Ishikawa (cell line): ENCODE measurements at regions not wholly inside any gene's neighbourhood (a gene's known extent, or its start where the extent isn't known, plus 50 kb on each side); places are given as distances from the start of the nearest gene placed in this dataset.

Experiments used
- CEBPB ChIP-seq: IDR thresholded peaks from 2 replicates; pipeline ENCODE4 v1.6.1; 2012
- CREB1 ChIP-seq: IDR thresholded peaks from 2 replicates; pipeline ENCODE4 v1.6.1; 2012; ENCODE audit warnings: low read depth
- EGR1 ChIP-seq: IDR thresholded peaks from 2 replicates; pipeline ENCODE4 v1.6.1; 2012
- EP300 ChIP-seq: IDR thresholded peaks from 2 replicates; pipeline ENCODE4 v1.6.1; 2012; ENCODE audit warnings: borderline replicate concordance
- FOXM1 ChIP-seq: IDR thresholded peaks from 2 replicates; pipeline ENCODE4 v1.6.1; 2012; ENCODE audit warnings: low read depth, borderline replicate concordance
- NFIC ChIP-seq: IDR thresholded peaks from 2 replicates; pipeline ENCODE4 v1.6.1; 2012
- RAD21 ChIP-seq: IDR thresholded peaks from 2 replicates; pipeline ENCODE4 v1.6.1; 2012; ENCODE audit warnings: low read depth
- TAF1 ChIP-seq: IDR thresholded peaks from 2 replicates; pipeline ENCODE4 v1.6.1; 2012; ENCODE audit warnings: low read depth, mild to moderate bottlenecking
- TCF12 ChIP-seq: IDR thresholded peaks from 2 replicates; pipeline ENCODE4 v1.6.1; 2012; ENCODE audit warnings: low read depth
- TEAD4 ChIP-seq: IDR thresholded peaks from 2 replicates; pipeline ENCODE4 v1.6.1; 2012
- YY1 ChIP-seq: IDR thresholded peaks from 2 replicates; pipeline ENCODE4 v1.6.1; 2012; ENCODE audit warnings: low read depth
- ZBTB7A ChIP-seq: IDR thresholded peaks from 2 replicates; pipeline ENCODE4 v1.6.1; 2012; ENCODE audit warnings: low read depth
- TF ChIP-seq, protein P1 (sequence below): IDR thresholded peaks from 2 replicates; pipeline ENCODE4 v1.6.1; 2012
- TF ChIP-seq, protein P2 (sequence below): IDR thresholded peaks from 2 replicates; pipeline ENCODE4 v1.6.1; 2012
- TF ChIP-seq, protein P3 (sequence below): IDR thresholded peaks from 2 replicates; pipeline ENCODE4 v1.6.1; 2012; ENCODE audit warnings: low read depth, mild to moderate bottlenecking

DNA sequence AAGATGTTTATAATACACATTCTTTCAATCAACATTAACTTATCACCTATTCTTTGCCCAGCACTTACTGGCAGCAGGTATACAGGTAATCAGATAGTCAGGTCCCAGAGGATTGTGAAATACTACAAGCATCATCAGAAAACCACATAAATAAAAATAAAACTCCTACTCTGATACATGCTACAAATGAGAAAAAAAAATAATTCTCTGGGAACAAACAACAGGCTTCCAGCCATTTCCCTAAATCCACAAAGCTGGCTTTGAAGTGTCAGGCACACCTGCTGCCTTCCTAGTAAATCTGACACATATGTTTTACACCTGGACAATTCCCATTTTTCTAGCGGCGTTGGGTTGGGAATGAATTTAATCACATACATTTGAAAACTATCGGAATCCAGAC lies 384.5 kb upstream of the CDH4 start:
- no peak for TF ChIP-seq ZBTB7A
- no peak for TF ChIP-seq FOXM1

DNA sequence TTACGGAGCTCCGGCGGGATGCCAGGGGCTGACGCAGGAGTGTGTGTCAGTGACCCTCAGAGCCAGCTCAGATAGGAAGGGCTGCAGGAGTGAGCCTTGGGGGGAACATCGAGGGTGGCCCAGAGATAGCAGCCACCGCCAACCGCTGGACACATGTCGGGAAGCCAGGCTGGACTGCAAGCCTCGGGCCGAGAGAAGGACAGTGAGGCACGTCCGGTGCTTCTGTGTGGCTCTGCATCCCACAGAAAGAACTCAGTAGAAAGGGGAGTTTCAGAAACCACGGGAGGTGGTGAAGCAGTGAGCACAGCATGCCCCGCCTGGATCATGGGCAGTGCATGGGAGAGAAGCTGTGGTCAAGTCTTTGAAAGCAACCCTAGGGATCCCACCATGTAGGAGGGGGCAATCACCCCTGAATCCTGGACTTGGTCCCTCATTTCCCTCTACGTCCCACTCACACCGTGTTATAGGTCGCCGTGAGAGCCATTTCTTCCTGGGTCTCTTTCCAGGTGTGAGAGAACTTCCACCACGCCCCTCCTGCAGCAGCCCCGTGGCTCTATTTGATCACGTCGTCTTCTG lies 383.7 kb upstream of the CDH4 start:
- TF ChIP-seq, protein P1, sequence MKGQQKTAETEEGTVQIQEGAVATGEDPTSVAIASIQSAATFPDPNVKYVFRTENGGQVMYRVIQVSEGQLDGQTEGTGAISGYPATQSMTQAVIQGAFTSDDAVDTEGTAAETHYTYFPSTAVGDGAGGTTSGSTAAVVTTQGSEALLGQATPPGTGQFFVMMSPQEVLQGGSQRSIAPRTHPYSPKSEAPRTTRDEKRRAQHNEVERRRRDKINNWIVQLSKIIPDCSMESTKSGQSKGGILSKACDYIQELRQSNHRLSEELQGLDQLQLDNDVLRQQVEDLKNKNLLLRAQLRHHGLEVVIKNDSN = no peak
- TF ChIP-seq NFIC (no peak), EP300 (no peak), CREB1 (no peak), RAD21 (no peak), TAF1 (no peak), TEAD4 (no peak), TCF12 (no peak), ZBTB7A (no peak), CEBPB (no peak)
- TF ChIP-seq, protein P2, sequence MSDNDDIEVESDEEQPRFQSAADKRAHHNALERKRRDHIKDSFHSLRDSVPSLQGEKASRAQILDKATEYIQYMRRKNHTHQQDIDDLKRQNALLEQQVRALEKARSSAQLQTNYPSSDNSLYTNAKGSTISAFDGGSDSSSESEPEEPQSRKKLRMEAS = no peak

DNA sequence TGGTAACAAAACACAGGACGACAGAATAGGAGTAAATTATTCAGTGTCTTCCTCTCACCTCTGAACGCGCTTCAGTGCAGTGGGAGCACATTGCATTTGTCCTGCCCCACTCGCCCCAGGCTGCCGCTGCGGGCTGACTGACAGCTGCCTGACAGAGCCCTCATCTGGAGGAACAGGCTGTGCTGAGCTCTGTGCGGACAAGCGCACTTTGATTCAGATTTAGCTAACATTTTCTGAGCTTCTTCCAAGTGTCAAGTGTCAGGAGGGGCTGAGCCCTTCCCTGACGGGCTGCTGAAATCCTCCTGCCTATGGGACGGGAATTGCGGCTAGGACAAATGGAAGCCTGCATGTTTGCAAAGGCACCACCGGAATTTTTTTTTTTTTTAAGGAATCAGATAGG lies 383.0 kb upstream of the CDH4 start:
- TF ChIP-seq, protein P3, sequence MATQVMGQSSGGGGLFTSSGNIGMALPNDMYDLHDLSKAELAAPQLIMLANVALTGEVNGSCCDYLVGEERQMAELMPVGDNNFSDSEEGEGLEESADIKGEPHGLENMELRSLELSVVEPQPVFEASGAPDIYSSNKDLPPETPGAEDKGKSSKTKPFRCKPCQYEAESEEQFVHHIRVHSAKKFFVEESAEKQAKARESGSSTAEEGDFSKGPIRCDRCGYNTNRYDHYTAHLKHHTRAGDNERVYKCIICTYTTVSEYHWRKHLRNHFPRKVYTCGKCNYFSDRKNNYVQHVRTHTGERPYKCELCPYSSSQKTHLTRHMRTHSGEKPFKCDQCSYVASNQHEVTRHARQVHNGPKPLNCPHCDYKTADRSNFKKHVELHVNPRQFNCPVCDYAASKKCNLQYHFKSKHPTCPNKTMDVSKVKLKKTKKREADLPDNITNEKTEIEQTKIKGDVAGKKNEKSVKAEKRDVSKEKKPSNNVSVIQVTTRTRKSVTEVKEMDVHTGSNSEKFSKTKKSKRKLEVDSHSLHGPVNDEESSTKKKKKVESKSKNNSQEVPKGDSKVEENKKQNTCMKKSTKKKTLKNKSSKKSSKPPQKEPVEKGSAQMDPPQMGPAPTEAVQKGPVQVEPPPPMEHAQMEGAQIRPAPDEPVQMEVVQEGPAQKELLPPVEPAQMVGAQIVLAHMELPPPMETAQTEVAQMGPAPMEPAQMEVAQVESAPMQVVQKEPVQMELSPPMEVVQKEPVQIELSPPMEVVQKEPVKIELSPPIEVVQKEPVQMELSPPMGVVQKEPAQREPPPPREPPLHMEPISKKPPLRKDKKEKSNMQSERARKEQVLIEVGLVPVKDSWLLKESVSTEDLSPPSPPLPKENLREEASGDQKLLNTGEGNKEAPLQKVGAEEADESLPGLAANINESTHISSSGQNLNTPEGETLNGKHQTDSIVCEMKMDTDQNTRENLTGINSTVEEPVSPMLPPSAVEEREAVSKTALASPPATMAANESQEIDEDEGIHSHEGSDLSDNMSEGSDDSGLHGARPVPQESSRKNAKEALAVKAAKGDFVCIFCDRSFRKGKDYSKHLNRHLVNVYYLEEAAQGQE = no peak
- TF ChIP-seq, protein P2 = no peak
- no peak for TF ChIP-seq TEAD4
- no peak for TF ChIP-seq NFIC
- no peak for TF ChIP-seq ZBTB7A
- TF ChIP-seq TCF12 = no peak
- TF ChIP-seq FOXM1 = no peak

DNA sequence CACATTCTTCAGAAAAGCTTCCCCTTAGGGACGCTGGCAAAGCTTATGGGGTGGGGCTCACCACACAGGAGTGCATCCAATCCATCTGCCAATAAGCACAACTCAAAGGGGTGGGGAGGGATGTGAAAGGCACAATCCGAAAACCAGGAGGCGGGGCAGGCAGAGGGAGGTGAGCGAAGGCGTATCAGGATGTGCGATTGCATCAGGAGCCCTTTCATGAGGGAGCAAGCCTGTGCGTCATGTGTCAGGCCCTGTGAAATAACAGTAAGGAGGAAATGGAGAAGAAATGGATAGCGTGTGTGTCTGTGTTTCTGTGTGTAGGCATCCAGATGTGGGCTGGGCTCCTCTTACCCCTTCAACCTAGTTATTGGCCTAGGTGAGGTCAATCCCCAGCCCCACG lies 382.4 kb upstream of the CDH4 start:
- TF ChIP-seq TCF12 (no peak), TAF1 (no peak), TEAD4 (no peak), EP300 (no peak), ZBTB7A (no peak), RAD21 (no peak), CEBPB (no peak), YY1 (no peak), FOXM1 (no peak), NFIC (no peak), CREB1 (no peak)
- TF ChIP-seq, protein P3 = no peak
- TF ChIP-seq, protein P1 = no peak

DNA sequence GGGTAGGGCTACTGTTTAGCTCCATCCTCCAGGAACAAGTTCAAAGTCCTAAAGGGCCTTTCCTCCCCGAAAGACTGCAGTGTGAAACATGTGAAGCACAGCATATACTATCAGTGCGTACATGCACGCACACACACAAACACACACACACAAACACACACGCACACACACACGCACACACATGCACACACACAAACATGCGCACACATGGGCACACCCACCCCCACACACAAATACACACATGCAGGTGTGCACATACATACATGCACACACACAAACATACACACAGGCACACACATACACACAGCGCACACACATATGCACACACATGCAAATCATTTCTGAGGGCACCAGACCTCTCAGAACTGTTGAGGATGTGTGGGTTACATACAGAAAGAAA lies 382.0 kb upstream of the CDH4 start:
- TF ChIP-seq NFIC = no peak
- no peak for TF ChIP-seq EP300
- TF ChIP-seq CREB1 = no peak
- TF ChIP-seq TCF12 = no peak
- no peak for TF ChIP-seq YY1
- no peak for TF ChIP-seq FOXM1
- TF ChIP-seq TEAD4 = no peak
- TF ChIP-seq TAF1 = no peak

DNA sequence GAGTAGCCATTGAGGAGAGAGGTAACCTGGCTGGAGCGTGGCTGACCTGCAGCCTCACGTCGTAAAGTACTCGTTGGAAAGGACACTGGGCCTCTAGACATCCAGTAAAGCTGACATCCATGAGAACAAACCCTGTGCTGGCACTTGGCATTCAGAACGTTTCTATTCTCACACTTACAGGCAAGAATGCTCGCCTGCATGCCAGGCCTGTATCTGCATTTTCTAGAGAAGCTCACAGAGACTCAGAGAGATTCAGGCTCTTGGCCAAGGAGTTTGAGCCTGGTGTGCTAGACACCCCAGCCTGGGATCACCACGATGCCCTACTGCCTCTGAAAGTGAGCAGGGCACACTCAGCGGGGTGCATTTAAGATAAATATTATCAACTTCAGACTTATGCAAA lies 379.8 kb upstream of the CDH4 start:
- TF ChIP-seq, protein P3 = no peak
- TF ChIP-seq TEAD4 (no peak), EP300 (no peak), TAF1 (no peak), EGR1 (no peak), CREB1 (no peak), RAD21 (no peak)
- TF ChIP-seq, protein P1 = no peak
